ENCODE measurements at regions not wholly inside any gene's neighbourhood (a gene's known extent, or its start where the extent isn't known, plus 50 kb on each side); places are given as distances from the start of the nearest gene placed in this dataset.
"Not testable (repeated sequence)": the region's sequence is repeated elsewhere in the genome, so short reads cannot be mapped to it uniquely, and the experiment has no call there.

GRCh38 chr2:10223471-10223870, 79.2 kb upstream of the HPCAL1 start:
- no peak for FAIRE-seq
- no peak for DNase-seq (ENCODE audit: low spot score)

- FAIRE-seq: peak; percentile 40
- DNase-seq (ENCODE audit: low spot score): no peak
Observed at GRCh38 chr2:10223932-10224720, 78.6 kb upstream of the HPCAL1 start.

GRCh38 chr2:10224734-10225133, 78.0 kb upstream of the HPCAL1 start:
- FAIRE-seq (no peak), DNase-seq (ENCODE audit: low spot score) (no peak)

DNA sequence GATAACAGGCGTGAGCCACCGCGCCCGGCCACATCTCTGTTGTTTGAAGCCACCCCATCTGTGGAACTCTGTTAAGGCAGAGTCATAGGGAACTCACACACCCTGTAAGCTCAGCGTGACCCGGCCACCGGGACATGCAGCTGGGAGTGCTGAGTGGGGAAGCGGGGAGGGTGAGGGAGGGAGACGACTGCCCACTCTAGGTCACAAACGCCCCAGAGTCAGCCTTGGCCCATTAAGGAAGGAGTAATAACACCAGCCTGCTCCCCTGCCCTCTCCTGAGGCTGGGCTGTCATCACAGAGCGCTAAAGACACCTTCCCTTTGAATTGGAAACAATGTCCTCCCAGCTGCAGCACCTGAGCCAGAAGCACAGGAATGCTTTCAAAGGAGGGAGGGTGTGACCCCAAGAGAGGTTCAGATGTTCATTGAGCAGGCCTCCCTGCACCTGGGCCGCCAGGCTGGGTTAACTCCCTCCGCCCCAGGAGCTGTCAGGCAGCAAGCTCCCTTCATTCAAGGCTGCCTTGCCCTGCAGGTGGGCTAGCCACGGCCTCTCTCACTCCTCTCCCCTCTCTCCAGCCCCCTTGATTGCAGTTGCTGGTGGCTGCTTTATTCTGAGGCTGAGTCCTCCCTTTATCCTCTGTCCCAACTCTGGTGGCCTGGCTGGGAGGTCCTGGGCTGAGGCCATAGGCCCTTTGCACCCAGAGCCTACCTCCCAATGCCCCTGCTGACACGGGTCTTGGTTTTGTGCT, 77.2 kb upstream of the HPCAL1 start:
- no peak for FAIRE-seq

GRCh38 chr2:10226038-10226724, 76.5 kb upstream of the HPCAL1 start:
- no peak for FAIRE-seq
- DNase-seq (ENCODE audit: low spot score): no peak

More for the DNA sequence above, 77.2 kb upstream of the HPCAL1 start:
- no peak for DNase-seq (ENCODE audit: low spot score)

- FAIRE-seq (no peak), DNase-seq (ENCODE audit: low spot score) (no peak)
Observed at GRCh38 chr2:10228611-10229365, 73.9 kb upstream of the HPCAL1 start.

- DNase-seq (ENCODE audit: low spot score) (no peak), FAIRE-seq (peak; percentile 73)
Observed at GRCh38 chr2:10229462-10230099, 73.1 kb upstream of the HPCAL1 start.

DNA sequence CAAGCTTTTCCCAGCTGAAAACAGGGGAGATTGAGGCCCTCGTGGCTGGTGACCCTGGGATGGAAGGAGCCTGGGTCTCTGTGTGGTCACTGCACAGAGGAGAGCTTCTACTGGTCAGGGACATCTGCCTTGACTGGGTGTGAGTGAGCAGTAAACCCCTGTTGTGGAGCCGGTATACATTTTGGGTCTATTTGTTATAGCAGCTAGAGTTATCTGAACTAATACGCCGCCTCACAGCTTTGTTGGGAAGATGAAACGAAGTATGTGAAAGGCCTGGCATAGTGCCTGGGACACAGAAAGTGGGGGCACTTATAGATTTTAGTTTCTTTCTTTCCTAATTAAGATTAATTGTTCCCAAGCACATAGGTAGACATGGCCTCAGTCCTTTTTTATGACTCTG, 72.2 kb upstream of the HPCAL1 start:
- no peak for DNase-seq (ENCODE audit: low spot score)
- FAIRE-seq: no peak

- not testable (repeated sequence) for FAIRE-seq; DNase-seq (ENCODE audit: low spot score)
Observed at GRCh38 chr2:10230921-10231320, 71.8 kb upstream of the HPCAL1 start.

DNA sequence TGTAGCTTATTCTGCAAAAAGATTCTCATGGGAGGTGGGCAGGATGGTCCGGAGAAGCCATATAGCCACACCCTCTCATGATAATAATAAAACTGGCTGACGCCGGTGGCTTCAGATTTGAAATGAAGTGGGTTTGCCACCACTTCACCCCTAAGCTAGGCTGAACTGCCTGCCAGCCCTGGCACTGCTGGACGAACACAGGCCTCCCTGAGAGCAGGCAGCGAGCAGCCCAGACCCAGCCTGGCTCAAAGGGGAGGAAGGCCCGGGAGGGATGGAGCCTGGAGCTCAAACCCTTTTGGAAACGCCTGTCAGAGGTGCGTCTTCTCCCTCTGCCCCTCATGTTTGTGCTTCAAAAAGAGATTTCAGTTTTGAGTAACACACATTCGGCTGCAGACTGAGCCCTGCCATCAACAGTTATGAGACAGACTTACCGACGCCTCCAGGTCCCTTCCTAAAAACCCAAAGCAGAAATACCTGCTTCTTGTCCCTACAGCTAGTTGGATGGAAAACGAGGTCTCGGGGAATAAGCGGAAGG, 71.1 kb upstream of the HPCAL1 start:
- DNase-seq (ENCODE audit: low spot score) (no peak), FAIRE-seq (no peak)

DNA sequence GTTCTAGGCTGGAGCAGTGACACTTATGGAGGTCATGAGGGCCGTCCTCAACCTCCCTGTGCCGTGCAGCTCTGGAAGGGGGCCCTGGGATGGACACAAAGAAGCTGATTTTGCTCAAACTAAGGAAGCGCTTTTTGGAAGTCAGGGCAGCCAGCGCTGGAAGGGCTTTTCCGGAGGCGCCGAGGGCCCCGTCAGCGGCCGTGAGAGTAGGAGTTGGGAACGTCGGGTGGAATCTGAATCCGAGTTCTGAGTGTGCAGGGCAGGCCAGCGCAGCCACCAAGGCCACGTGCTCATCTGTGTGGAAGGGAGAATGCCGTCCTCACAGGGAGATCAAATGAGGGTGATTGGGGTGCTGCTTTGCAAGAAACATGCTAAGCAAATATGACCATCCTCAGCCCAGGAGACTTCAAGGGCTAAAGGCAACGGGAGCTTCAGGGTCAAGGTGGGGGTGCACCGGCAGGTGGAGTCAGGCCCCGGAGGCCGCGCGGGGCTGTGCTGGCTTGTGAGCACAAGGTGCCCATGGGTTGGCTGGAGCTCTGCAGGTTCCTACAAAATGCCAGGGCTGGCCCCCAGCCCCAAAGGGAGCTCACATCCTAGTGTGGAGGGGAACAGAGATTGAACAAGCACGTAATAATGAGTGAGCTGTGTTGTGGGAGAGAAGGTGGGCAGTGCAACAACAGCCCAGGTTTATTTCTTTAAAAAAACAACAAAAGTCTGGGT, 70.4 kb upstream of the HPCAL1 start:
- DNase-seq (ENCODE audit: low spot score) (no peak), FAIRE-seq (peak; percentile 9)

GRCh38 chr2:10233131-10234012, 69.3 kb upstream of the HPCAL1 start:
- no peak for DNase-seq (ENCODE audit: low spot score)
- peak; percentile 99 for FAIRE-seq

DNA sequence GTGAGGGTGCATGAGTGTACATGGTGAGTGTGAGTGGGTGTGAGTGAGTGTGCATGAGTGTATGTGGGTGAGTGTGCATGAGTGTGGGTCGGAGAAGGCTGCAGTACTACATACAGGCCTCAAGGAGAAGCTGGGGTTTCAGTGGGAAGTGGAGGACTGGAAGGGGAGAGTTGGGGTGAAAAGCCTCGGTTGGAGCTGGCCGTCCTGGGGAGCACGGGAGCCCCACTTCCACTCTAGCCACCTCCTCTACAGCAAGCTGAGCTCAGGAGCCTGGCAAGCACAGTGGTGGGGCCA, 68.7 kb upstream of the HPCAL1 start:
- DNase-seq (ENCODE audit: low spot score): no peak
- FAIRE-seq: no peak

- FAIRE-seq: no peak
- DNase-seq (ENCODE audit: low spot score): no peak
Observed at GRCh38 chr2:10234409-10235094, 68.2 kb upstream of the HPCAL1 start.

DNA sequence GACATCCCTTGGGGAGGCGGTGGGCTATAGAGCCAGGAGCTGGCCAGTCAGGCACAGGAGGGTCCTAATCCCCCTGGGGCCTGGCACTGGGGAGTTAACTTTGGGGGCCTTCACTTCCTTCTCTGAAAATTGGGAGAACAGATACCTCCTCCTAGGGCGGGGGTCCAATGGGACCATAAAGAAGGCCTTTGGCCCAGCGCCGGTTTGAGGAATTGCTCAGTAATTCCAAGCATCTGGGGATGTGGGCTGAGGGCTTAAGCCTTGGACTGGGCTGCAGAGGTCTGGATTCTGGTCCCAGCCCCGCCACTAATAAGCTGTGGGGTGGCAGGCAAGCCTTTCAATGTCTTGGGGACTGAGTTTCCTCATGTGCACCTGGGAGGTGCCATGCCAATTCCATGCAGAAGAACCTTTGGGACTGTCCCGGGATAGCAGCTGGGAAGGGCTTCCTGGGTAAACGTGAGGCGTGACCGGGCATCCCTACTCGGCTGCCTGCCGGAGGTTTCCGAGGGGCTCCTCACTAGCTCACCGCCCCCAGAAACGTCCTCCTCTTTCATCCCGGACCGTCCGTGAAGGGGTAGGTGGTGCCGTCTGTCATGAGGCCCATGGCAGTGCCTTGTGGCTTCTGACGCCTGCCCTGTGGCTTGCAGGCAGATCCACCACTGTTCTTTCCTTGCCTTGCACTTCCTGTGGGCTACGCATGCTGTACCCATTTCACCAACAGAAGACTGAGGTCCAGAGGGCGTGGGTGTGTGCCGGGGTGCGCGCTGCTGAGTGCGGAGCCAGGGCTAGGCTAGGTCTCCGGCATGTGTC, 67.4 kb upstream of the HPCAL1 start:
- DNase-seq (ENCODE audit: low spot score): no peak
- FAIRE-seq: no peak

DNA sequence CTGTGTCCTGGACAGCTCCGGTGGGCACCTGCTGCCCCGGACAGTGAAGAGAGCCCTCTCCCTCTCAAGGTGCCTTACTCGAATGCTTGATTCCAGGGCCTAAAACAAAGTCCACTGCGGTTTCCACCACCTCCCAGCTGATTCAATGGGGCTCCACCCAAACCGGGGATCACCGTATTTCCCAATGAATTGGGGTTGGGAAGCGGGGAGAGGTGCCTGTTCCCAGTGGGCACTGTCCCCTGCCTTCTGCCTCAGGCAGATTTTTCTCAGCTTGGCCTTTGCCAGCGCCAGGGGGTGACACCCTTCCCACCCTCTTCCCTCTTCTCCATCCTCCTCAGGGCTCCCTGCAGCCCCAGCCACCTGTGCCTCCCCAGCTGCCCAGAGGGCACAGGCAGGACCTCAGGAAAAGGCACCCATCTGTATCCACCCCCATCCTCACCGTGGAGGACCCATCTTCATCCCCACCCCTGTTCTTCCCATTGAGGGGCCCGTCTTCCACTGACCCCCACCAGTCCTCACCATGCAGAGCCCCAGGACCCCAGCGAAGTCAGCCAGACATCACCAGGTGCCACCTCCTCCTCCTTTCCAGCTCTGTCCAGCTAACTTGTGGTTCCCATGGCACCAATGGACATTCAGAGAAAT, 66.7 kb upstream of the HPCAL1 start:
- FAIRE-seq: peak; percentile 83
- no peak for DNase-seq (ENCODE audit: low spot score)

All from urothelium cell line (cell line).